ENCODE measurements at regions not wholly inside any gene's neighbourhood (a gene's known extent, or its start where the extent isn't known, plus 50 kb on each side); places are given as distances from the start of the nearest gene placed in this dataset.

DNA sequence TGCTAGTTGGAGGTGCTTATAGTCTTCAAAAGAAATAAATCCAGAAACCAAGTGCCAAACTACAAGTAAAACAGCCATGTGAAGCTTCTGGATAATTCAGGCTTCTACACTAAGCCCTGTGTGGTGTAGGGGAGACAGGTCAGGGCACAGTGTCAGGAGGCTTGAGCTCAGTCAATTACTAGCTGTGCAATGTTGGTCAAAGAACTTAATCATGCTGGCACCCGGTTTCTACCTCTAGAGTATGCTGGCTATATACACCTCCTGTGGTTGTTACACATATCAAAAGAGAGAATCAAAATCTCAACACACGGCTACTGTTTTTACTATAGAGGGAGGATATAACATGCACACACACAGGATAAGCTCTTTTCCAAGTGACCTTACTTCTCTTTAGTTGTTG, 469.7 kb upstream of the ZNF462 start:
- Histone ChIP-seq H3K9me2 (replicated peaks; ENCODE audit: insufficient read depth) (no peaks in the 10 kb centered on the region), H4K20me1 (ENCODE audit: insufficient read depth, poor library complexity, severe bottlenecking) (no peaks in the 10 kb centered on the region), H3K79me2 (no peaks in the 10 kb centered on the region), H3K27me3 (no peaks in the 10 kb centered on the region), H3K4me3 (no peak overlapping the region), H3K4me2 (no peak overlapping the region), H2AFZ (no peak overlapping the region), H3K36me3 (replicated peaks; ENCODE audit: insufficient read depth, low read depth) (no peaks in the 10 kb centered on the region), H3K27ac (no peak overlapping the region), H3K9me3 (ENCODE audit: low read depth) (no peaks in the 10 kb centered on the region), H3K4me1 (ENCODE audit: insufficient read depth) (no peaks in the 10 kb centered on the region)
- no peak for DNase-seq (ENCODE audit: low spot score)
- TF ChIP-seq EZH2phosphoT487 (IDR thresholded peaks at IDR 0.05; ENCODE audit: low read depth, severe bottlenecking, unreplicated experiment): no peak
- TF ChIP-seq, protein P1, sequence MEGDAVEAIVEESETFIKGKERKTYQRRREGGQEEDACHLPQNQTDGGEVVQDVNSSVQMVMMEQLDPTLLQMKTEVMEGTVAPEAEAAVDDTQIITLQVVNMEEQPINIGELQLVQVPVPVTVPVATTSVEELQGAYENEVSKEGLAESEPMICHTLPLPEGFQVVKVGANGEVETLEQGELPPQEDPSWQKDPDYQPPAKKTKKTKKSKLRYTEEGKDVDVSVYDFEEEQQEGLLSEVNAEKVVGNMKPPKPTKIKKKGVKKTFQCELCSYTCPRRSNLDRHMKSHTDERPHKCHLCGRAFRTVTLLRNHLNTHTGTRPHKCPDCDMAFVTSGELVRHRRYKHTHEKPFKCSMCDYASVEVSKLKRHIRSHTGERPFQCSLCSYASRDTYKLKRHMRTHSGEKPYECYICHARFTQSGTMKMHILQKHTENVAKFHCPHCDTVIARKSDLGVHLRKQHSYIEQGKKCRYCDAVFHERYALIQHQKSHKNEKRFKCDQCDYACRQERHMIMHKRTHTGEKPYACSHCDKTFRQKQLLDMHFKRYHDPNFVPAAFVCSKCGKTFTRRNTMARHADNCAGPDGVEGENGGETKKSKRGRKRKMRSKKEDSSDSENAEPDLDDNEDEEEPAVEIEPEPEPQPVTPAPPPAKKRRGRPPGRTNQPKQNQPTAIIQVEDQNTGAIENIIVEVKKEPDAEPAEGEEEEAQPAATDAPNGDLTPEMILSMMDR (IDR thresholded peaks at IDR 0.05; ENCODE audit: poor library complexity): no peak
- TF ChIP-seq EZH2 (IDR thresholded peaks at IDR 0.05; ENCODE audit: borderline replicate concordance): no peak
- WGBS (ENCODE audit: low lambda C conversion rate, missing lambda C conversion rate): 73% methylated on average over 2 of the region's 2 CpGs

DNA sequence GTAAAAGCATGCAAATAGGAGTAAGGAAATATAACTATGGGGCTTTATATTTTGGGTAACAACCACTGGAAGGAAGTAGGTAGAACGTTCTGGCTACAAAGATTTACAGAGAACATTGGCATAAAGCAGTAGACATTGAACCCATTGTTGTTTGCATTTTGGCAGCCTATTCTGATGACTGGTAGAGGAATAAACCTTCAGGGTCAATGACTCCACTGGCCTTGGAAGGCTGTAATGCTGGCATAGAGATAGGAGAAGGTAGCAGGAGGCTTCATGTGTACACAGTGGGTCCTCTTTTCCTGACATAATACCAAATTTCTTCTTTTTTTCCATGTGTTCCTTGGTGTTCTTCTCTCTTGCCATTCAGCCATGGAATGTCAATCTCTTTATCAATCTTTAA, 462.8 kb upstream of the ZNF462 start:
- 67% methylated on average over 1 of the region's 1 CpG for WGBS (ENCODE audit: low lambda C conversion rate, missing lambda C conversion rate)
- no peak for DNase-seq (ENCODE audit: low spot score)
- H3K4me2 ChIP-seq: no peak overlapping the region
- no peaks in the 10 kb centered on the region for H3K9me2 ChIP-seq (replicated peaks; ENCODE audit: insufficient read depth)
- no peaks in the 10 kb centered on the region for H3K27me3 ChIP-seq
- no peaks in the 10 kb centered on the region for H3K79me2 ChIP-seq
- no peak overlapping the region for H3K27ac ChIP-seq
- no peak for TF ChIP-seq EZH2phosphoT487 (IDR thresholded peaks at IDR 0.05; ENCODE audit: low read depth, severe bottlenecking, unreplicated experiment)
- TF ChIP-seq, protein P1 (IDR thresholded peaks at IDR 0.05; ENCODE audit: poor library complexity): no peak
- TF ChIP-seq EZH2 (IDR thresholded peaks at IDR 0.05; ENCODE audit: borderline replicate concordance): no peak
- no peaks in the 10 kb centered on the region for H3K36me3 ChIP-seq (replicated peaks; ENCODE audit: insufficient read depth, low read depth)
- H4K20me1 ChIP-seq (ENCODE audit: insufficient read depth, poor library complexity, severe bottlenecking): no peaks in the 10 kb centered on the region
- H3K4me1 ChIP-seq (ENCODE audit: insufficient read depth): peaks cover 3% of the 10 kb centered on the region
- no peak overlapping the region for H3K4me3 ChIP-seq
- H2AFZ ChIP-seq: no peak overlapping the region
- H3K9me3 ChIP-seq (ENCODE audit: low read depth): no peaks in the 10 kb centered on the region

DNA sequence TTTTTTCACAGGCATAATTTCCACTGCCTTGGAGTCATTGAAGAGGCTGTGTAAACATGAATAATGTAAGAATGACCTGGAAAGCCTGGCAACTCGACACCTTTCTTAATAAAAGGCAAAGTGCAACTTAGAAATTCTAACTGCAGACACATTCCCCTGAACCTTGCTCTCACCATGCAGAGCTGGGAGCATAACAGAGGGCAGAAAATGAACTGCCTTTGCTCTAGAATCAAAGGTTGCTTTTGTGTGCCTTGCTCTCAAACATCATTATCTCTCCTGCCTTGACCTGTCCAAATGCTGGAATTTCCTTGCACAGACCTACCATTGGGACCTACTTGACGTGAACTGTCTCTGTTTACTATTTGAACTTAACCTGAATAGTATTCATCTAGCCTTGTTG, 462.0 kb upstream of the ZNF462 start:
- Histone ChIP-seq H3K27ac (no peak overlapping the region), H3K4me3 (no peak overlapping the region), H3K27me3 (no peaks in the 10 kb centered on the region), H3K9me3 (ENCODE audit: low read depth) (no peaks in the 10 kb centered on the region), H3K79me2 (no peaks in the 10 kb centered on the region), H3K4me2 (no peak overlapping the region), H2AFZ (no peak overlapping the region), H4K20me1 (ENCODE audit: insufficient read depth, poor library complexity, severe bottlenecking) (no peaks in the 10 kb centered on the region), H3K4me1 (ENCODE audit: insufficient read depth) (peaks cover 3% of the 10 kb centered on the region), H3K36me3 (replicated peaks; ENCODE audit: insufficient read depth, low read depth) (no peaks in the 10 kb centered on the region), H3K9me2 (replicated peaks; ENCODE audit: insufficient read depth) (no peaks in the 10 kb centered on the region)
- TF ChIP-seq EZH2phosphoT487 (IDR thresholded peaks at IDR 0.05; ENCODE audit: low read depth, severe bottlenecking, unreplicated experiment) (no peak), EZH2 (IDR thresholded peaks at IDR 0.05; ENCODE audit: borderline replicate concordance) (no peak)
- TF ChIP-seq, protein P1 (IDR thresholded peaks at IDR 0.05; ENCODE audit: poor library complexity): no peak
- 56% methylated on average over 2 of the region's 2 CpGs for WGBS (ENCODE audit: low lambda C conversion rate, missing lambda C conversion rate)
- DNase-seq (ENCODE audit: low spot score): peak; percentile 63

DNA sequence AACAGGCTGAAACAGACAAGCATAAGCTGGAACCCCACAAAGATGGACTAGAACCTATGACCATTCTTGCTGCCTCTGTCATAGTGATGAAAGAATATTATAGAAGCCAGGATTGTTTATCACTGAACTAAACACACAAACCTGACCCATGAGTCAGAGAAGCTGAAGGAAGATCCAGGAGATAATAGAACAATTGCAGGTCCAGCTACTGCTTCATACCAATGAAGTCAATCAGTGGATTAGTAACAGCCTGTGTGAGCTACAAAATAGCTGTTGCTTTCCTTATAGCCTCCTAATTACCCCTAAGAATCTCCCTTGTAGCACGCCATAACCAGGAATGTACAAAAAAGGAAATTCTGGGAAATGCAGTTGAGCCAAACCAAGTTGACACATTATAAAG, 459.9 kb upstream of the ZNF462 start:
- Histone ChIP-seq H3K36me3 (replicated peaks; ENCODE audit: insufficient read depth, low read depth) (no peaks in the 10 kb centered on the region), H3K79me2 (no peaks in the 10 kb centered on the region), H3K4me3 (no peak overlapping the region), H3K27me3 (no peaks in the 10 kb centered on the region), H4K20me1 (ENCODE audit: insufficient read depth, poor library complexity, severe bottlenecking) (no peaks in the 10 kb centered on the region), H3K9me3 (ENCODE audit: low read depth) (no peaks in the 10 kb centered on the region), H3K4me2 (no peak overlapping the region), H3K27ac (peak overlapping the region; percentile 8), H2AFZ (no peak overlapping the region), H3K9me2 (replicated peaks; ENCODE audit: insufficient read depth) (no peaks in the 10 kb centered on the region), H3K4me1 (ENCODE audit: insufficient read depth) (peaks cover 3% of the 10 kb centered on the region)
- WGBS (ENCODE audit: low lambda C conversion rate, missing lambda C conversion rate): 39% methylated on average over 1 of the region's 1 CpG
- no peak for TF ChIP-seq EZH2phosphoT487 (IDR thresholded peaks at IDR 0.05; ENCODE audit: low read depth, severe bottlenecking, unreplicated experiment)
- no peak for TF ChIP-seq EZH2 (IDR thresholded peaks at IDR 0.05; ENCODE audit: borderline replicate concordance)
- TF ChIP-seq, protein P1 (IDR thresholded peaks at IDR 0.05; ENCODE audit: poor library complexity): no peak
- DNase-seq (ENCODE audit: low spot score): peak; percentile 30

Measured in hepatocyte (in vitro differentiated cells).